ENCODE measurements at regions not wholly inside any gene's neighbourhood (a gene's known extent, or its start where the extent isn't known, plus 50 kb on each side); places are given as distances from the start of the nearest gene placed in this dataset.

DNA sequence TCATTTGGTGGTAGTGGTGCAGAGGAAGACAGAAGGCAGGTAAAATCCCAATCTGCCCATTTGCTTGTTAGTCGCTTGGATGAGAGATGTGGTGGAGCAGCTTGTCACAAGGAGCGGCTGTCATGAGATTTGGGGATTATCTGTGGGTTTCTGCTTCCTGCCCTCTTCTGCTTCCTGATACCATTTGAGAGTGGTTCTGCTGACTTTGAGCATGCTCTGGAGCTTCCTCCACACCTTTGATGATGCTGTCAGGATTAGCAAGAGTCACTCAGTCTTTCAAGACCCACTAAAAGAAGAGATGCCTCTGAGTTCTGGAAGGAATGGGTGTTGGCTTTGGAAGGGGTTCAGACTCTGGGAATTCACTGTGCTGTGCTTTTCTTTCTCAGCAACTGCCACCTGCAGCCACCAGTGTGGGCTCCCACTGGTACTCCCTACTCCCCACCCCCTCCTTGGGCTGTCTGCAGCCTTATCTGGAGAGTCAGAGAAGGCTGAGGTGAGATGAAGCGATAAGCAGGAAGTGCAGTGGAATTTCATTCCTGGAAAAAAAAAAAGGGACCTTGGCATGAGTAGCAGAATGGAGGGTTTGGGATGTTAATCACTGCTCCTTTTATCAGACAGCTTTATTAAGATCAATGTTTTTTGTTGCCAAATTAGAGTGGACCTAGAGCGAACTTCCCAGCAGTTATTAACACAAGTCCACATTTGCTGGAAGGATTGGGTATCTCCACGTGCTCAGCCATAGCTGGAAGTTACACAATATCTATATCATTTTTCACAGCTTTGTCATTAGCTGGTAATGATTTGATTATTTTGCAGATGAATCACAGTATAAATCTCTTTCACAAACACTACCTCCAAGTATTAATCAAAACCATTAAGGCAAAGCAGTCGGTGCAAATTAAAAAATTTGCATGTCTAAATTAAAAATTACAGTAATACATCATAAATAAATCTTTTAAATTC, 233.0 kb upstream of the SATB1 start:
- TF ChIP-seq, protein P1, sequence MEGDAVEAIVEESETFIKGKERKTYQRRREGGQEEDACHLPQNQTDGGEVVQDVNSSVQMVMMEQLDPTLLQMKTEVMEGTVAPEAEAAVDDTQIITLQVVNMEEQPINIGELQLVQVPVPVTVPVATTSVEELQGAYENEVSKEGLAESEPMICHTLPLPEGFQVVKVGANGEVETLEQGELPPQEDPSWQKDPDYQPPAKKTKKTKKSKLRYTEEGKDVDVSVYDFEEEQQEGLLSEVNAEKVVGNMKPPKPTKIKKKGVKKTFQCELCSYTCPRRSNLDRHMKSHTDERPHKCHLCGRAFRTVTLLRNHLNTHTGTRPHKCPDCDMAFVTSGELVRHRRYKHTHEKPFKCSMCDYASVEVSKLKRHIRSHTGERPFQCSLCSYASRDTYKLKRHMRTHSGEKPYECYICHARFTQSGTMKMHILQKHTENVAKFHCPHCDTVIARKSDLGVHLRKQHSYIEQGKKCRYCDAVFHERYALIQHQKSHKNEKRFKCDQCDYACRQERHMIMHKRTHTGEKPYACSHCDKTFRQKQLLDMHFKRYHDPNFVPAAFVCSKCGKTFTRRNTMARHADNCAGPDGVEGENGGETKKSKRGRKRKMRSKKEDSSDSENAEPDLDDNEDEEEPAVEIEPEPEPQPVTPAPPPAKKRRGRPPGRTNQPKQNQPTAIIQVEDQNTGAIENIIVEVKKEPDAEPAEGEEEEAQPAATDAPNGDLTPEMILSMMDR (IDR thresholded peaks at IDR 0.05; ENCODE audit: low read depth, low read length, missing input control), result no peak
- TF ChIP-seq, protein P2, sequence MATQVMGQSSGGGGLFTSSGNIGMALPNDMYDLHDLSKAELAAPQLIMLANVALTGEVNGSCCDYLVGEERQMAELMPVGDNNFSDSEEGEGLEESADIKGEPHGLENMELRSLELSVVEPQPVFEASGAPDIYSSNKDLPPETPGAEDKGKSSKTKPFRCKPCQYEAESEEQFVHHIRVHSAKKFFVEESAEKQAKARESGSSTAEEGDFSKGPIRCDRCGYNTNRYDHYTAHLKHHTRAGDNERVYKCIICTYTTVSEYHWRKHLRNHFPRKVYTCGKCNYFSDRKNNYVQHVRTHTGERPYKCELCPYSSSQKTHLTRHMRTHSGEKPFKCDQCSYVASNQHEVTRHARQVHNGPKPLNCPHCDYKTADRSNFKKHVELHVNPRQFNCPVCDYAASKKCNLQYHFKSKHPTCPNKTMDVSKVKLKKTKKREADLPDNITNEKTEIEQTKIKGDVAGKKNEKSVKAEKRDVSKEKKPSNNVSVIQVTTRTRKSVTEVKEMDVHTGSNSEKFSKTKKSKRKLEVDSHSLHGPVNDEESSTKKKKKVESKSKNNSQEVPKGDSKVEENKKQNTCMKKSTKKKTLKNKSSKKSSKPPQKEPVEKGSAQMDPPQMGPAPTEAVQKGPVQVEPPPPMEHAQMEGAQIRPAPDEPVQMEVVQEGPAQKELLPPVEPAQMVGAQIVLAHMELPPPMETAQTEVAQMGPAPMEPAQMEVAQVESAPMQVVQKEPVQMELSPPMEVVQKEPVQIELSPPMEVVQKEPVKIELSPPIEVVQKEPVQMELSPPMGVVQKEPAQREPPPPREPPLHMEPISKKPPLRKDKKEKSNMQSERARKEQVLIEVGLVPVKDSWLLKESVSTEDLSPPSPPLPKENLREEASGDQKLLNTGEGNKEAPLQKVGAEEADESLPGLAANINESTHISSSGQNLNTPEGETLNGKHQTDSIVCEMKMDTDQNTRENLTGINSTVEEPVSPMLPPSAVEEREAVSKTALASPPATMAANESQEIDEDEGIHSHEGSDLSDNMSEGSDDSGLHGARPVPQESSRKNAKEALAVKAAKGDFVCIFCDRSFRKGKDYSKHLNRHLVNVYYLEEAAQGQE (IDR thresholded peaks at IDR 0.05), result no peak
- TF ChIP-seq HNF4A (conservative IDR thresholded peaks at IDR 0.05), result no peak
- no peak for TF ChIP-seq SP1 (IDR thresholded peaks at IDR 0.05)
- TF ChIP-seq HNF4G (IDR thresholded peaks at IDR 0.05), result no peak
- TF ChIP-seq, protein P3, sequence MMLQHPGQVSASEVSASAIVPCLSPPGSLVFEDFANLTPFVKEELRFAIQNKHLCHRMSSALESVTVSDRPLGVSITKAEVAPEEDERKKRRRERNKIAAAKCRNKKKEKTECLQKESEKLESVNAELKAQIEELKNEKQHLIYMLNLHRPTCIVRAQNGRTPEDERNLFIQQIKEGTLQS (IDR thresholded peaks at IDR 0.05), result no peak
- TF ChIP-seq RAD21 (IDR thresholded peaks at IDR 0.05), result no peak
- TF ChIP-seq, protein P4, sequence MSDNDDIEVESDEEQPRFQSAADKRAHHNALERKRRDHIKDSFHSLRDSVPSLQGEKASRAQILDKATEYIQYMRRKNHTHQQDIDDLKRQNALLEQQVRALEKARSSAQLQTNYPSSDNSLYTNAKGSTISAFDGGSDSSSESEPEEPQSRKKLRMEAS (IDR thresholded peaks at IDR 0.05), result no peak
- no peak for TF ChIP-seq GABPA (IDR thresholded peaks at IDR 0.05 in 1 of 2, conservative IDR thresholded peaks at IDR 0.05 in 1 of 2)
- TF ChIP-seq, protein P5, sequence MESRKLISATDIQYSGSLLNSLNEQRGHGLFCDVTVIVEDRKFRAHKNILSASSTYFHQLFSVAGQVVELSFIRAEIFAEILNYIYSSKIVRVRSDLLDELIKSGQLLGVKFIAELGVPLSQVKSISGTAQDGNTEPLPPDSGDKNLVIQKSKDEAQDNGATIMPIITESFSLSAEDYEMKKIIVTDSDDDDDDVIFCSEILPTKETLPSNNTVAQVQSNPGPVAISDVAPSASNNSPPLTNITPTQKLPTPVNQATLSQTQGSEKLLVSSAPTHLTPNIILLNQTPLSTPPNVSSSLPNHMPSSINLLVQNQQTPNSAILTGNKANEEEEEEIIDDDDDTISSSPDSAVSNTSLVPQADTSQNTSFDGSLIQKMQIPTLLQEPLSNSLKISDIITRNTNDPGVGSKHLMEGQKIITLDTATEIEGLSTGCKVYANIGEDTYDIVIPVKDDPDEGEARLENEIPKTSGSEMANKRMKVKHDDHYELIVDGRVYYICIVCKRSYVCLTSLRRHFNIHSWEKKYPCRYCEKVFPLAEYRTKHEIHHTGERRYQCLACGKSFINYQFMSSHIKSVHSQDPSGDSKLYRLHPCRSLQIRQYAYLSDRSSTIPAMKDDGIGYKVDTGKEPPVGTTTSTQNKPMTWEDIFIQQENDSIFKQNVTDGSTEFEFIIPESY (IDR thresholded peaks at IDR 0.05), result no peak
- no peak for TF ChIP-seq FOXA1 (IDR thresholded peaks at IDR 0.05)
- no peak for TF ChIP-seq EGR1 (IDR thresholded peaks at IDR 0.05; ENCODE audit: low read depth in 2 of 2)
- TF ChIP-seq RXRA (IDR thresholded peaks at IDR 0.05), result no peak
- TF ChIP-seq TAF1 (conservative IDR thresholded peaks at IDR 0.05), result no peak
- no peak for TF ChIP-seq NR2F2 (IDR thresholded peaks at IDR 0.05)
- no peak for TF ChIP-seq YY1 (IDR thresholded peaks at IDR 0.05)
- no peak for TF ChIP-seq JUND (IDR thresholded peaks at IDR 0.05)
- H3K36me3 ChIP-seq (ENCODE audit: control insufficient read depth in 4 of 4, insufficient read depth in 3 of 4, low read depth in 1 of 4, low read length in 3 of 4), result no peaks in the 10 kb centered on the region
- H3K27ac ChIP-seq (ENCODE audit: low read depth in 1 of 2, low read length in 2 of 2), result no peak overlapping the region
- no peak for DNase-seq (ENCODE audit: low spot score)
- H3K9me3 ChIP-seq (ENCODE audit: control insufficient read depth in 4 of 4, low read length in 3 of 4), result no peaks in the 10 kb centered on the region
- no peaks in the 10 kb centered on the region for H3K27me3 ChIP-seq (ENCODE audit: control insufficient read depth in 4 of 4, insufficient read depth in 4 of 4, low read length in 3 of 4)
- 54% methylated on average over 6 of the region's 6 CpGs for WGBS
- no peak overlapping the region for H3K4me3 ChIP-seq (ENCODE audit: low read depth in 1 of 3, low read length in 3 of 3)
- H3K4me1 ChIP-seq (ENCODE audit: control insufficient read depth in 4 of 4, insufficient read depth in 4 of 4, low read length in 3 of 4), result no peaks in the 10 kb centered on the region
- no peak overlapping the region for H3K9ac ChIP-seq (ENCODE audit: low read depth in 1 of 2, low read length in 2 of 2)

All from liver (tissue), 8 donors.